ENCODE measurements at regions not wholly inside any gene's neighbourhood (a gene's known extent, or its start where the extent isn't known, plus 50 kb on each side); places are given as distances from the start of the nearest gene placed in this dataset.
A peak's percentile ranks its signal among the peaks of the same experiment; 100 is the strongest.

GRCh38 chr10:3900391-3900790 lies 115.4 kb upstream of the KLF6 start:
- Mint-ChIP-seq H3K4me3 (ENCODE audit: unreplicated experiment) (no peak overlapping the region), H3K4me1 (ENCODE audit: unreplicated experiment) (peaks cover 32% of the 10 kb centered on the region), H3K36me3 (ENCODE audit: unreplicated experiment) (no peaks in the 10 kb centered on the region), H3K9me3 (ENCODE audit: unreplicated experiment) (no peaks in the 10 kb centered on the region), H3K27me3 (ENCODE audit: unreplicated experiment) (no peaks in the 10 kb centered on the region), H3K27ac (ENCODE audit: unreplicated experiment) (no peak overlapping the region)
- DNase-seq (ENCODE audit: extremely low spot score, unreplicated experiment): no peak
- no peak for TF ChIP-seq CTCF (IDR thresholded peaks at IDR 0.05)

GRCh38 chr10:3898821-3899220 lies 113.8 kb upstream of the KLF6 start:
- Mint-ChIP-seq H3K27ac (ENCODE audit: unreplicated experiment) (no peak overlapping the region), H3K4me1 (ENCODE audit: unreplicated experiment) (peaks cover 47% of the 10 kb centered on the region), H3K9me3 (ENCODE audit: unreplicated experiment) (no peaks in the 10 kb centered on the region), H3K4me3 (ENCODE audit: unreplicated experiment) (no peak overlapping the region), H3K27me3 (ENCODE audit: unreplicated experiment) (no peaks in the 10 kb centered on the region), H3K36me3 (ENCODE audit: unreplicated experiment) (no peaks in the 10 kb centered on the region)
- DNase-seq (ENCODE audit: extremely low spot score, unreplicated experiment): no peak
- no peak for TF ChIP-seq CTCF (IDR thresholded peaks at IDR 0.05)

- Mint-ChIP-seq H3K27ac (ENCODE audit: unreplicated experiment) (peak overlapping the region; percentile 89), H3K9me3 (ENCODE audit: unreplicated experiment) (no peaks in the 10 kb centered on the region), H3K36me3 (ENCODE audit: unreplicated experiment) (no peaks in the 10 kb centered on the region), H3K27me3 (ENCODE audit: unreplicated experiment) (no peaks in the 10 kb centered on the region), H3K4me3 (ENCODE audit: unreplicated experiment) (peak overlapping the region; percentile 51), H3K4me1 (ENCODE audit: unreplicated experiment) (peaks cover 56% of the 10 kb centered on the region)
- no peak for TF ChIP-seq CTCF (IDR thresholded peaks at IDR 0.05)
- no peak for DNase-seq (ENCODE audit: extremely low spot score, unreplicated experiment)
Observed at GRCh38 chr10:3897156-3897555, 112.1 kb upstream of the KLF6 start.

- no peaks in the 10 kb centered on the region for H3K27me3 Mint-ChIP-seq (ENCODE audit: unreplicated experiment)
- no peak for TF ChIP-seq CTCF (IDR thresholded peaks at IDR 0.05)
- peaks cover 57% of the 10 kb centered on the region for H3K4me1 Mint-ChIP-seq (ENCODE audit: unreplicated experiment)
- H3K27ac Mint-ChIP-seq (ENCODE audit: unreplicated experiment): peak overlapping the region; percentile 89
- no peak for DNase-seq (ENCODE audit: extremely low spot score, unreplicated experiment)
- H3K9me3 Mint-ChIP-seq (ENCODE audit: unreplicated experiment): no peaks in the 10 kb centered on the region
- no peaks in the 10 kb centered on the region for H3K36me3 Mint-ChIP-seq (ENCODE audit: unreplicated experiment)
- no peak overlapping the region for H3K4me3 Mint-ChIP-seq (ENCODE audit: unreplicated experiment)
Observed at GRCh38 chr10:3896161-3896560, 111.2 kb upstream of the KLF6 start.

GRCh38 chr10:3895045-3895631 lies 110.1 kb upstream of the KLF6 start:
- Mint-ChIP-seq H3K27me3 (ENCODE audit: unreplicated experiment) (no peaks in the 10 kb centered on the region), H3K4me3 (ENCODE audit: unreplicated experiment) (no peak overlapping the region), H3K4me1 (ENCODE audit: unreplicated experiment) (peaks cover 62% of the 10 kb centered on the region), H3K27ac (ENCODE audit: unreplicated experiment) (peak overlapping the region; percentile 86), H3K36me3 (ENCODE audit: unreplicated experiment) (no peaks in the 10 kb centered on the region), H3K9me3 (ENCODE audit: unreplicated experiment) (no peaks in the 10 kb centered on the region)
- no peak for TF ChIP-seq CTCF (IDR thresholded peaks at IDR 0.05)
- no peak for DNase-seq (ENCODE audit: extremely low spot score, unreplicated experiment)

Data from osteocyte (in vitro differentiated cells).